ENCODE measurements at regions not wholly inside any gene's neighbourhood (a gene's known extent, or its start where the extent isn't known, plus 50 kb on each side); places are given as distances from the start of the nearest gene placed in this dataset.

GRCh38 chr1:240701412-240701811, 89.5 kb upstream of the GREM2 start:
- no peak for DNase-seq (ENCODE audit: low spot score)
- H3K27me3 Mint-ChIP-seq (ENCODE audit: low read depth): no peaks in the 10 kb centered on the region
- no peak overlapping the region for H3K27ac Mint-ChIP-seq
- ATAC-seq: no peak
- H3K9me3 Mint-ChIP-seq: no peaks in the 10 kb centered on the region
- H3K4me1 Mint-ChIP-seq: no peaks in the 10 kb centered on the region
- H3K36me3 Mint-ChIP-seq: no peaks in the 10 kb centered on the region
- no peak overlapping the region for H3K4me3 Mint-ChIP-seq
- ChIA-PET POLR2A (no interaction called here), CTCF (no interaction called here)
- TF ChIP-seq AR (CRISPR knock-in tag; IDR thresholded peaks at IDR 0.05): no peak

GRCh38 chr1:240695416-240695815, 83.5 kb upstream of the GREM2 start:
- no peak for TF ChIP-seq GABPB1 (CRISPR knock-in tag; IDR thresholded peaks at IDR 0.05)
- TF ChIP-seq EMX1 (CRISPR knock-in tag; IDR thresholded peaks at IDR 0.05): no peak
- TF ChIP-seq, protein P1, sequence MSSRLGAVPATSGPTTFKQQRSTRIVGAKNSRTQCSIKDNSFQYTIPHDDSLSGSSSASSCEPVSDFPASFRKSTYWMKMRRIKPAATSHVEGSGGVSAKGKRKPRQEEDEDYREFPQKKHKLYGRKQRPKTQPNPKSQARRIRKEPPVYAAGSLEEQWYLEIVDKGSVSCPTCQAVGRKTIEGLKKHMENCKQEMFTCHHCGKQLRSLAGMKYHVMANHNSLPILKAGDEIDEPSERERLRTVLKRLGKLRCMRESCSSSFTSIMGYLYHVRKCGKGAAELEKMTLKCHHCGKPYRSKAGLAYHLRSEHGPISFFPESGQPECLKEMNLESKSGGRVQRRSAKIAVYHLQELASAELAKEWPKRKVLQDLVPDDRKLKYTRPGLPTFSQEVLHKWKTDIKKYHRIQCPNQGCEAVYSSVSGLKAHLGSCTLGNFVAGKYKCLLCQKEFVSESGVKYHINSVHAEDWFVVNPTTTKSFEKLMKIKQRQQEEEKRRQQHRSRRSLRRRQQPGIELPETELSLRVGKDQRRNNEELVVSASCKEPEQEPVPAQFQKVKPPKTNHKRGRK (CRISPR knock-in tag; IDR thresholded peaks at IDR 0.05; ENCODE audit: borderline replicate concordance): no peak
- no peak for TF ChIP-seq NFYB (CRISPR knock-in tag; conservative IDR thresholded peaks at IDR 0.05; ENCODE audit: low read depth)
- no peak for TF ChIP-seq NR3C1 (CRISPR knock-in tag; conservative IDR thresholded peaks at IDR 0.05; ENCODE audit: low read depth)
- TF ChIP-seq KAT7 (CRISPR knock-in tag; IDR thresholded peaks at IDR 0.05; ENCODE audit: borderline replicate concordance): no peak
- TF ChIP-seq GRHL2 (CRISPR knock-in tag; IDR thresholded peaks at IDR 0.05; ENCODE audit: insufficient replicate concordance, severe bottlenecking): no peak
- TF ChIP-seq CREB1 (CRISPR knock-in tag; IDR thresholded peaks at IDR 0.05): no peak
- no peak for TF ChIP-seq ZBTB21 (CRISPR knock-in tag; IDR thresholded peaks at IDR 0.05; ENCODE audit: borderline replicate concordance)
- TF ChIP-seq ZNF671 (CRISPR knock-in tag; IDR thresholded peaks at IDR 0.05): no peak
- TF ChIP-seq ARID4B (CRISPR knock-in tag; IDR thresholded peaks at IDR 0.05; ENCODE audit: borderline replicate concordance): no peak
- no peak for TF ChIP-seq TEAD4 (CRISPR knock-in tag; IDR thresholded peaks at IDR 0.05)
- TF ChIP-seq NR2C2 (CRISPR knock-in tag; IDR thresholded peaks at IDR 0.05): no peak
- no peak for TF ChIP-seq TCF7 (CRISPR knock-in tag; IDR thresholded peaks at IDR 0.05; ENCODE audit: low read depth)
- no peak for TF ChIP-seq MAX (CRISPR knock-in tag; IDR thresholded peaks at IDR 0.05)
- TF ChIP-seq USF2 (CRISPR knock-in tag; IDR thresholded peaks at IDR 0.05): no peak
- no peak for TF ChIP-seq ZNF317 (CRISPR knock-in tag; IDR thresholded peaks at IDR 0.05; ENCODE audit: borderline replicate concordance, low read depth)
- TF ChIP-seq PRRX2 (CRISPR knock-in tag; IDR thresholded peaks at IDR 0.05): no peak
- TF ChIP-seq CDX4 (CRISPR knock-in tag; IDR thresholded peaks at IDR 0.05; ENCODE audit: borderline replicate concordance): no peak
- TF ChIP-seq MYBL2 (CRISPR knock-in tag; IDR thresholded peaks at IDR 0.05): no peak
- Mint-ChIP-seq H3K9me3 (no peaks in the 10 kb centered on the region), H3K4me1 (no peaks in the 10 kb centered on the region), H3K4me3 (no peak overlapping the region), H3K27me3 (ENCODE audit: low read depth) (no peaks in the 10 kb centered on the region), H3K27ac (no peak overlapping the region), H3K36me3 (no peaks in the 10 kb centered on the region)
- POLR2A ChIA-PET: no interaction called here
- ATAC-seq (no peak), DNase-seq (ENCODE audit: low spot score) (no peak)
- CTCF ChIA-PET: no interaction called here

All from WTC11 (cell line).